H9 (cell line): ENCODE measurements at regions not wholly inside any gene's neighbourhood (a gene's known extent, or its start where the extent isn't known, plus 50 kb on each side); places are given as distances from the start of the nearest gene placed in this dataset.

Experiments
- DNase-seq: peaks from one replicate; pipeline ENCODE4 v3.0.0-alpha.2; 2017
- H2AFZ ChIP-seq: one replicate; pipeline ENCODE4 v1.6.1; 2013; ENCODE audit warnings: mild to moderate bottlenecking, low read length, control low read depth, moderate library complexity
- H2AK5ac ChIP-seq: 2 replicates; pipeline ENCODE4 v1.6.1; 2013; ENCODE audit warnings: low read length, control low read depth, mixed read lengths; ENCODE audit not compliant: insufficient read length
- H2BK120ac ChIP-seq: one replicate; pipeline ENCODE4 v1.6.1; 2013; ENCODE audit warnings: low read depth, mild to moderate bottlenecking, low read length, control low read depth, inconsistent platforms; ENCODE audit not compliant: poor library complexity, severe bottlenecking
- H2BK12ac ChIP-seq: 2 replicates; pipeline ENCODE4 v1.6.1; 2013; ENCODE audit warnings: low read length, control low read depth, mixed read lengths, low read depth; ENCODE audit not compliant: insufficient read length
- H2BK15ac ChIP-seq: 2 replicates; pipeline ENCODE4 v1.6.1; 2013; ENCODE audit warnings: low read depth, low read length, control low read depth
- H2BK20ac ChIP-seq: one replicate; pipeline ENCODE4 v1.6.1; 2013; ENCODE audit warnings: low read depth, mild to moderate bottlenecking, low read length, control low read depth, inconsistent platforms; ENCODE audit not compliant: poor library complexity, severe bottlenecking
- H2BK5ac ChIP-seq: 2 replicates; pipeline ENCODE4 v1.6.1; 2013; ENCODE audit warnings: low read length, control low read depth, mixed read lengths; ENCODE audit not compliant: insufficient read length
- H3K14ac ChIP-seq: 2 replicates; pipeline ENCODE4 v1.6.1; 2013; ENCODE audit warnings: low read length, control low read depth; ENCODE audit not compliant: insufficient read depth
- H3K18ac ChIP-seq: 2 replicates; pipeline ENCODE4 v1.6.1; 2013; ENCODE audit warnings: low read depth, mild to moderate bottlenecking, mixed read lengths, low read length, control low read depth; ENCODE audit not compliant: insufficient read length
- H3K23ac ChIP-seq: 2 replicates; pipeline ENCODE4 v1.6.1; 2013; ENCODE audit warnings: low read length, control low read depth, mixed read lengths, low read depth; ENCODE audit not compliant: insufficient read length
- H3K23me2 ChIP-seq: 2 replicates; pipeline ENCODE4 v1.6.1; 2013; ENCODE audit warnings: low read depth, mild to moderate bottlenecking, mixed read lengths, low read length, control low read depth; ENCODE audit not compliant: insufficient read length, poor library complexity, severe bottlenecking
- H3K27ac ChIP-seq: 2 replicates; pipeline ENCODE4 v1.5.1; 2013; ENCODE audit warnings: low read length, control low read depth, mixed read lengths, low read depth; ENCODE audit not compliant: insufficient read length
- H3K27me3 ChIP-seq: 2 replicates; pipeline ENCODE4 v1.6.1; 2013; ENCODE audit warnings: low read length, control low read depth, inconsistent platforms; ENCODE audit not compliant: insufficient read depth
- H3K4ac ChIP-seq: 2 replicates; pipeline ENCODE4 v1.6.1; 2013; ENCODE audit warnings: low read depth, mild to moderate bottlenecking, control low read depth, inconsistent platforms, low read length, moderate library complexity
- H3K4me1 ChIP-seq: 2 replicates; pipeline ENCODE4 v1.6.1; 2013; ENCODE audit warnings: low read length, control low read depth, inconsistent platforms; ENCODE audit not compliant: insufficient read depth
- H3K4me2 ChIP-seq: 2 replicates; pipeline ENCODE4 v1.6.1; 2013; ENCODE audit warnings: low read length, control low read depth, mixed read lengths; ENCODE audit not compliant: insufficient read length, insufficient read depth
- H3K56ac ChIP-seq: 2 replicates; pipeline ENCODE4 v1.6.1; 2013; ENCODE audit warnings: low read depth, mild to moderate bottlenecking, mixed read lengths, low read length, control low read depth; ENCODE audit not compliant: insufficient read length
- H3K79me1 ChIP-seq: 2 replicates; pipeline ENCODE4 v1.6.1; 2013; ENCODE audit warnings: low read depth, mild to moderate bottlenecking, moderate library complexity, low read length, control low read depth, inconsistent platforms; ENCODE audit not compliant: insufficient read depth, poor library complexity, severe bottlenecking
- H3K79me2 ChIP-seq: 2 replicates; pipeline ENCODE4 v1.6.1; 2013; ENCODE audit warnings: low read length, control low read depth, inconsistent platforms; ENCODE audit not compliant: insufficient read depth
- H3K9ac ChIP-seq: 2 replicates; pipeline ENCODE4 v1.6.1; 2013; ENCODE audit warnings: low read length, control low read depth, mixed read lengths; ENCODE audit not compliant: insufficient read length; ENCODE audit errors: extremely low read depth
- H3K9me3 ChIP-seq: one replicate; pipeline ENCODE4 v1.6.1; 2013; ENCODE audit warnings: low read depth, low read length, inconsistent platforms; ENCODE audit not compliant: control insufficient read depth
- H3T11ph ChIP-seq: one replicate; pipeline ENCODE4 v1.6.1; 2013; ENCODE audit warnings: mild to moderate bottlenecking, low read length, control low read depth, inconsistent platforms
- H4K20me1 ChIP-seq: one replicate; pipeline ENCODE4 v1.6.1; 2013; ENCODE audit not compliant: control insufficient read depth, insufficient read length, insufficient read depth
- H4K5ac ChIP-seq: 2 replicates; pipeline ENCODE4 v1.6.1; 2013; ENCODE audit warnings: low read depth, mild to moderate bottlenecking, mixed read lengths, low read length, control low read depth; ENCODE audit not compliant: insufficient read length
- H4K8ac ChIP-seq: replicated peaks from 2 replicates; pipeline ENCODE4 v1.6.1; 2013; ENCODE audit warnings: low read length, control low read depth, mixed read lengths, low read depth; ENCODE audit not compliant: insufficient read length
- H4K91ac ChIP-seq: 2 replicates; pipeline ENCODE4 v1.6.1; 2013; ENCODE audit warnings: low read depth, mild to moderate bottlenecking, moderate library complexity, mixed read lengths, low read length, control low read depth; ENCODE audit not compliant: insufficient read length
- H3K27ac Mint-ChIP-seq, 3 experiments: 2 replicates in 2 of 3; 3 replicates in 1 of 3; pipeline ENCODE4 v1.8.0; 2020 to 2021; ENCODE audit warnings: mixed read lengths in 3 of 3, mild to moderate bottlenecking in 1 of 3, moderate library complexity in 1 of 3
- H3K27me3 Mint-ChIP-seq: 2 replicates; pipeline ENCODE4 v1.8.0; 2021; ENCODE audit warnings: low read depth, mild to moderate bottlenecking, moderate library complexity, mixed read lengths
- H3K36me3 Mint-ChIP-seq, 3 experiments: 2 replicates in 2 of 3; 3 replicates in 1 of 3; pipeline ENCODE4 v1.8.0; 2020 to 2021; ENCODE audit warnings: low read depth in 3 of 3, mixed read lengths in 3 of 3; ENCODE audit not compliant: insufficient read depth in 1 of 3
- H3K4me1 Mint-ChIP-seq, 2 experiments: 2 replicates each; pipeline ENCODE4 v1.8.0; 2020; ENCODE audit warnings: mixed read lengths in 2 of 2
- H3K4me3 Mint-ChIP-seq, 2 experiments: 2 replicates in 1 of 2; 3 replicates in 1 of 2; pipeline ENCODE4 v1.8.0; 2020 to 2021; ENCODE audit warnings: mild to moderate bottlenecking in 2 of 2, mixed read lengths in 2 of 2, moderate library complexity in 1 of 2
- H3K9me3 Mint-ChIP-seq, 2 experiments: 2 replicates in 1 of 2; 3 replicates in 1 of 2; pipeline ENCODE4 v1.8.0; 2020; ENCODE audit warnings: mild to moderate bottlenecking in 2 of 2, mixed read lengths in 2 of 2, moderate library complexity in 1 of 2
- WGBS: extraction: QIAGEN DNeasy Blood & Tissue Kit; methylation state at CpG from one replicate; pipeline ENCODE4 v1.1.7; 2013; ENCODE audit warnings: missing lambda C conversion rate, low lambda C conversion rate, mixed read lengths; ENCODE audit not compliant: insufficient read length; ENCODE audit errors: extremely low coverage; 5-methylcytosine and 5-hydroxymethylcytosine counted together
- TF ChIP-seq, protein P1 (sequence below): fragments of 200-600 bp; sonication (generic); conservative IDR thresholded peaks from 3 replicates; pipeline ENCODE4 v1.8.0; 2021; ENCODE audit warnings: antibody characterized with exemption, mild to moderate bottlenecking

DNA sequence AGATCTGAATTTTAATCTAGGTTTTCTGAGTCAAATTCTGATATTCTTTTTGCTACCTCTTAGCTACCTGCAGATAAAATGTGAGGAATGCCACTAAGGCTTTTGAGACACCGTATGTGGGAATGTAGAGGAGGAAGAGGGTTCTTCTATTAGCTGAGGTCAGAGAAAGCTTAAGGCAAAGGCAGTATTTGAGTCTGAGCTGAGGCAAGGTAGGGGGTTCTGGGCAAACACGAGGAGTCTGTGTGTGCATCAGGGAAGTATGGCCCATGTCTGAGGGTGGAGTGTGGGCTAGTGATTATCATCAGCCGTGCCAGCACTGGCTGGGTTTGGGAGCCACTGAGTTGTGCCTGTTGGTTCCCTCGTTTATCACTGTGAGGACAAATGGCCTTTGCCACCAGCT, 181.1 kb downstream of the SOX2 start:
- H4K5ac ChIP-seq, result no peak overlapping the region
- TF ChIP-seq, protein P1, sequence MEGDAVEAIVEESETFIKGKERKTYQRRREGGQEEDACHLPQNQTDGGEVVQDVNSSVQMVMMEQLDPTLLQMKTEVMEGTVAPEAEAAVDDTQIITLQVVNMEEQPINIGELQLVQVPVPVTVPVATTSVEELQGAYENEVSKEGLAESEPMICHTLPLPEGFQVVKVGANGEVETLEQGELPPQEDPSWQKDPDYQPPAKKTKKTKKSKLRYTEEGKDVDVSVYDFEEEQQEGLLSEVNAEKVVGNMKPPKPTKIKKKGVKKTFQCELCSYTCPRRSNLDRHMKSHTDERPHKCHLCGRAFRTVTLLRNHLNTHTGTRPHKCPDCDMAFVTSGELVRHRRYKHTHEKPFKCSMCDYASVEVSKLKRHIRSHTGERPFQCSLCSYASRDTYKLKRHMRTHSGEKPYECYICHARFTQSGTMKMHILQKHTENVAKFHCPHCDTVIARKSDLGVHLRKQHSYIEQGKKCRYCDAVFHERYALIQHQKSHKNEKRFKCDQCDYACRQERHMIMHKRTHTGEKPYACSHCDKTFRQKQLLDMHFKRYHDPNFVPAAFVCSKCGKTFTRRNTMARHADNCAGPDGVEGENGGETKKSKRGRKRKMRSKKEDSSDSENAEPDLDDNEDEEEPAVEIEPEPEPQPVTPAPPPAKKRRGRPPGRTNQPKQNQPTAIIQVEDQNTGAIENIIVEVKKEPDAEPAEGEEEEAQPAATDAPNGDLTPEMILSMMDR, result no peak
- H4K8ac ChIP-seq, result no peak overlapping the region
- H2BK12ac ChIP-seq, result no peak overlapping the region
- H3K27me3 Mint-ChIP-seq, result no peaks in the 10 kb centered on the region
- no peak overlapping the region for H2AFZ ChIP-seq
- no peak overlapping the region for H2BK120ac ChIP-seq
- no peak overlapping the region for H3K56ac ChIP-seq
- H3K9me3 Mint-ChIP-seq, result no peaks in the 10 kb centered on the region
- no peak overlapping the region for H2AK5ac ChIP-seq
- H3K9me3 ChIP-seq, result no peaks in the 10 kb centered on the region
- H2BK5ac ChIP-seq, result no peak overlapping the region
- no peak for DNase-seq
- no peak overlapping the region for H3K27ac ChIP-seq
- H3K4me3 Mint-ChIP-seq, result no peak overlapping the region
- no peaks in the 10 kb centered on the region for H3K23me2 ChIP-seq
- no peak overlapping the region for H2BK15ac ChIP-seq
- no peak overlapping the region for H4K91ac ChIP-seq
- no peak overlapping the region for H3K18ac ChIP-seq
- H3K4ac ChIP-seq, result no peak overlapping the region
- no peak overlapping the region for H3K14ac ChIP-seq
- H3K9ac ChIP-seq, result no peak overlapping the region
- H4K20me1 ChIP-seq, result no peaks in the 10 kb centered on the region
- H3K79me1 ChIP-seq, result no peaks in the 10 kb centered on the region
- no CpG with 5 or more reads among the region's 4 CpGs for WGBS
- H3T11ph ChIP-seq, result no peak overlapping the region
- no peak overlapping the region for H3K4me2 ChIP-seq
- peaks cover 2% of the 10 kb centered on the region; the same call in 1 of the 2 replicates for H3K4me1 ChIP-seq
- peak overlapping the region in 1 of 3 experiments; percentile 21; a peak in 2 of 7 replicates for H3K27ac Mint-ChIP-seq
- no peaks in the 10 kb centered on the region for H3K79me2 ChIP-seq
- H3K4me1 Mint-ChIP-seq, result peaks cover 11 to 13% of the 10 kb centered on the region in 2 experiments
- H3K27me3 ChIP-seq, result no peaks in the 10 kb centered on the region
- no peaks in the 10 kb centered on the region; a peak in 2 of 7 replicates for H3K36me3 Mint-ChIP-seq
- no peak overlapping the region for H2BK20ac ChIP-seq
- no peak overlapping the region for H3K23ac ChIP-seq
